CD4-positive, alpha-beta T cell treated with Interleukin-21 for 1 hour (primary cell): ENCODE measurements at regions not wholly inside any gene's neighbourhood (a gene's known extent, or its start where the extent isn't known, plus 50 kb on each side); places are given as distances from the start of the nearest gene placed in this dataset.
"Not testable (repeated sequence)": the region's sequence is repeated elsewhere in the genome, so short reads cannot be mapped to it uniquely, and the experiment has no call there.

Experiments
- DNase-seq: peaks from one replicate; pipeline ENCODE4 v3.0.0-alpha.2; 2020

- no peak for DNase-seq
These were observed 676.1 kb upstream of the TMEM132C start for GRCh38 chr12:127590868-127591267.

GRCh38 chr12:127592245-127592644, 674.7 kb upstream of the TMEM132C start:
- DNase-seq = no peak

GRCh38 chr12:127594351-127594970, 672.5 kb upstream of the TMEM132C start:
- DNase-seq = no peak

- no peak for DNase-seq
These were observed 671.5 kb upstream of the TMEM132C start for GRCh38 chr12:127595506-127595905.

DNA sequence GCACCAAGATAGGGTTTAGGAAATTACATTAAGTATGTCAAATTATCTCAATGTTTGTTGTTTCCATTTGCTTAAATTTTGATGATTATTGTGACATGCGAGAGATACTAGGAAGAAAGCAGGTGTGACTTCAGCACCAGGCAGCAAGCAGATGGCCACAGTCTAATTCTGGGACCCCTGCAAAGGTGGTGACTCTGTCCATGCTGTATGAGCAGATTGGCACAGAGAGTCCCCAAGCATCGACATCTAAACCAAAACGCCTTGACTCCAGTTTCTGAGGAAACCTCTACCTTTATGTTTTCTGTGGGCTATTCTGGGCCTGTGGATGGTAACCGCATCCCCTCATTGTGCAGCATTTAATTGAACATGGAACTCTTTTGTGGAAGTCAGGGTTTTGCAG, 670.1 kb upstream of the TMEM132C start:
- no peak for DNase-seq

GRCh38 chr12:127599436-127599835, 667.5 kb upstream of the TMEM132C start:
- DNase-seq = no peak

- no peak for DNase-seq
These were observed 666.8 kb upstream of the TMEM132C start for GRCh38 chr12:127600211-127600610.

DNA sequence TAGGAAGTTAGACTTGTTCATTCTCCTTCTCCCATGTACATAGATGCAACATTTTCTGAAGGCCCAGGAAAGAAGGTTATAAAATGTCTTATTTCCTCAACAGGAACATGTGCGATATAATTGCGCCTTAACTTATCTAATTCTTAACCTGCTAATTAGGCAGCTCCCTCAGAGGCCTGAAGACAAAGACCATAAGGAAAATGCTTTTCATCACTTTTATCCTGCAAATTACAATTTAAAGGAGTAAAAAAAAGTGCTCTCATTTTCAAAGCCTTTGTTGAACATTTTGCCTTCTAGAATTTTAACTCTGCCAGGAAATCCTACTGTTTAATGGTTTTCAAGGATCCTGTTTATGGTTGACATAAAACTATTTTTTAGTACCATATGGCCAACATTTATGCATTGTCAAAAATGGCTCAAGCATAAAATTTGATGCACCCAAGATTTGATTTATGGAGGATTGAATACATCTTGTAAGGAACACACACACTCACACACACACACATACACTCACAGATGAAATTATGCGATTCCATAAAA, 660.4 kb upstream of the TMEM132C start:
- DNase-seq = no peak

DNA sequence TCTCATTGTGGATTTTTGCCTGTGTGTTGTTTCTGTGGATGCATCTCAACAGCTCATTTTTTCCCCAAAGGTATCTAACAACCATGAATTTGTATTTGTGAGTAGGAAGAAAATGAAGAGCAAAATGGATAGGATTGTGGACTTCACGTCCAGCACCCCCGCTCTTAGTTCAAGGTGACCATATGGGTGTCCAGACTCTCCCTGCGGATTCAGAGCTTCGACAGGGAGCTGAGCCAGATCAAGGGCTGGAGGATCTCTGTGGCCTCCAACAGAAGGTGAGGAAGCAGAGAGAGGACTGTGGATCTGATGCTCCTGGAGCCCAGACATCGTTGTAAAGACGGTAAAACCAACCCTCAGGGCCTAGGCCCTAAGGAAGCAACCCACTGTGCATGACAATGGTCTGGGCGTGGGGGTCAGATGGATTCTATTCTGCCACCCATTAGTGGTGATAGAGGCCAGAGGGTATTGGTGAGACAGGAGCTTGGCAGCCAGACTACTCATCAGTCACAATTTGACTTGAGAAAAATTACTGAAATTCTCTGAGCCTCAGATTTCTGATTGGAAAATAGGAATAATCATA, 659.7 kb upstream of the TMEM132C start:
- DNase-seq = no peak

GRCh38 chr12:127608359-127608758, 658.6 kb upstream of the TMEM132C start:
- not testable (repeated sequence) for DNase-seq

DNA sequence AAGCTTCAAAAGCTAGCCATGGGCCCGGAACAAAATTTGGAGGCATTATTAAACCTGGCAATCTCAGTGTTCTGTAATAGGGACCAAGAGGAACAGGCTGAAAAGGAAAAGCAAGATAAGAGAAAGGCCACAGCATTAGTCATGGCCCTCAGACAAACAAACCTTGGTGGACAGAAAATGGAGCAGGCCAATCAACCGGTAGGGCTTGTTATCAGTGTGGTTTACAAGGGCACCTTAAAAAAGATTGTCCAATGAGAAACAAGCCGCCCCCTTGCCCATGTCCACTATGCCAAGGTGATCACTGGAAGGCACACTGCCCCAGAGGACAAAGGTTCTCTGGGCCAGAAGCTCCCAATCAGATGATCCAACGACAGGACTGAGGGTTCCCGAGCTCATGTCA, 653.9 kb upstream of the TMEM132C start:
- no peak for DNase-seq

- DNase-seq = no peak
These were observed 646.9 kb upstream of the TMEM132C start for GRCh38 chr12:127619869-127620734.

DNA sequence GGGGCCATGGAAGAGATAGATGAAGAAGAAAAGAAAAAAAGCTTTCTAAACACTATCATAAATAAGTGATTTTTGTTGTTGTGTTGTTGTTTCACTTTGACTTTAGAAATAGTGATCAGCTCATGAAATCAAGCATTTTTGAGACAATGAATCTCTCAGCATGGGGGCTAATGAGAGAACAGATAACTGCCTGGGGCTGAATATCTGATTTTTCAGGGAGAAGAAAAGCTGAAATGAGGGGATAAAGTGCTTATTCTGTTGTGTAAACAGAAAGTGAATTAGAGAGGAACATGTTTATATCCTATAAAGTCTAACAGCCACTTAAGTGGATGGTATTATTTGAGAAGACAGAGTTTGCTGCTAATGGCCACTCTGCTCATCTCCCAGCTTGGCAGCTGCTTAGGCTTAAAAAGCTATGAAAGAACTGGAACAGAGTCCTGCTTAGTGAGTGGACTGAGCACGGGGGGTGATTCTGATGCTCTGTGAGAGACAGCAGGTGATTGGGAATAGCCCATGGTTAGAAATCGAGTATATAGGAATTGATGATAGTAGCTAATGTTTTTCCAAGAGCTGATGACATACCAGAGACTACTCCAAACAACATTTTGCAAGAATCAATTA, 646.1 kb upstream of the TMEM132C start:
- no peak for DNase-seq

DNA sequence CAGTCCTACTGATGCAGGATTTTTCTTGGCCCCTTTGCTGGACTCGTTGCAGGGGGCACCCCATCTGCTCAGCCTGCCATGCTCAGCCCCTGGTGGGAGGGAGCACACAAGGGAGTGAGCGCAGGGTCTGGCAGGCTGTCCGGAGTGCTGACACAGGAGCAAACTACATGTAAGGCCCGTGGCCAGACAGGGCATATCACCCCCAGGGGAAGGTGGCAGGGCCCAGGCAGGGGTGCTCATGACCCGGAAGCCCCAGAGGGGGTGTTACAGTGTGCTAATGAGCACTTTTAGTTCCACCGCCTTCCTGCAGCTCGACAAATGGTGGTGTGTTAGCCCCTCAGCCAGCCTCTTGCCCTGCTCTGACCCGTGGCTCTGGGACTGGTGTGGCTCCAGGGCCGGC, 645.6 kb upstream of the TMEM132C start:
- DNase-seq = no peak

DNA sequence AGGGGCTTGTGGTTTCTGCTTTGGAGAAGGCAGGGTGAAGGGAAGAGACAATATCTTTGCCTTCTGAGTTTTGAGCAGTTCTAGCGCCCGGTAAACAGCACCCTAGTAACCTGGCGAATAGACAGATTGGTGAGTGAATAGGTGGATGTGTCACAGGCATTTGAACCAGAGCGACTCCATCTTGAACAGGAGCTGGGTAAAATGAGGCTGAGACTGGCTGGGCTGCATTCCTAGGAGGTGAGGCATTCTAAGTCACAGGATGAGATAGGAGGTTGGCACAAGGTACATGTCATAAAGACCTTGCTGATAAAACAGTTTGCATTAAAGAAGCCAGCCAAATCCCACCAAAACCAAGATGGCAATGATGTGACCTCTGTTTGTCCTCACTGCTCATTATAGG, 643.6 kb upstream of the TMEM132C start:
- DNase-seq = no peak

GRCh38 chr12:127625176-127625771, 641.7 kb upstream of the TMEM132C start:
- no peak for DNase-seq

GRCh38 chr12:127628645-127629044, 638.3 kb upstream of the TMEM132C start:
- DNase-seq = no peak

DNA sequence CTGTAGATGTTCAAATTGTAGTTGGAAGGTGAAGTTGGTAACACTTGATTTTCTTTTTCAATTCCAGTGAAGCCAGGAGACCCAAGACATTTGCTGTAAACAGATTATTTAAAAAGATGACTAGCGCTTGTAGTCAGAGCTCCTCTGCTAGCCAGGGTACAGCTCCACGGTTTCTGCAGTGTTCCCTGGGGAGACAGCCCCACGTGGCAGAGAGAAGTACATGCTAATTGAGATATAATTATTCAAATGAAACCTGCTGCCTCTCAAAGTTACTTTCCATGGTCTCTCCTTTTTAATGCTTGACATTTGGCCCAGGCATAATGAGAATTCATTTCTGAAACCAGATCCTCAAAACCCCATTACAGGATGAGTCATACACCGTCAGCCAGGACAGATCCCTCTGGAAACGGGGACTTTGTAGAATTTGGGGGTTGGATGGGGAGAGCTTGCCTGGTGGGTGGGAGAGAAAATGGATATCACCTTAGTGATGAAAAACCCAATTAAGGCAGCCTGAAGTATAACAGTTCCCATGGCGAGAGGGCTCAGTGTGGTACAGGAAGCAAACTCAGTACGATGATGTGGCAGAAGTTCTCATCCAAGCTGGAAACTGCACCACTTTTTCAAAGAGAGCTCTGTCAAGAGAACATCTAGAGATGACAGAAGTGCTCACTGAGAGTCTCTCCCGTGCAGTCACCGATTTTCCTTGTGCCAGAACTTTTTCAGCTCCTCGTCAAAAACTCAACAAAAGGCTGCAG, 637.7 kb upstream of the TMEM132C start:
- no peak for DNase-seq

- no peak for DNase-seq
These were observed 634.5 kb upstream of the TMEM132C start for GRCh38 chr12:127632461-127632860.

- no peak for DNase-seq
These were observed 631.1 kb upstream of the TMEM132C start for GRCh38 chr12:127635838-127636237.

DNA sequence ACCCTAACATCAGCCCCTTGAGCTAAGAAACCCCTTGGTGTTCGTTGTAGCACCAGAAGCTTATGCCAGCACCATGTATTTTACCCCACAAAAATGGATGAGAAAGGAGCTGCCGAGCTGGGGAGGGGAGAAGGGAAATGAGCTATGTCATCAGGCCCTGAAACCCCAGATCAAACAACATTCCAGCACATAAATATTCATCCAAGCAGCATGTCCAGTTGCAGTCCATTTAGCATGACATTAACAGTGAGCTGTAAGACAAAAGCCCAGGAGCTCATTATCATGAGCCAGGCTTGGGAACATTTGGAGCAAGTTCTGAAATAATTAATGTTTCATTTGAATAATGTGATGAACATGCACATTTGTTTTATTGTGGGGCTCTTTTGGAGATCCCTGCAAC, 630.1 kb upstream of the TMEM132C start:
- no peak for DNase-seq

DNA sequence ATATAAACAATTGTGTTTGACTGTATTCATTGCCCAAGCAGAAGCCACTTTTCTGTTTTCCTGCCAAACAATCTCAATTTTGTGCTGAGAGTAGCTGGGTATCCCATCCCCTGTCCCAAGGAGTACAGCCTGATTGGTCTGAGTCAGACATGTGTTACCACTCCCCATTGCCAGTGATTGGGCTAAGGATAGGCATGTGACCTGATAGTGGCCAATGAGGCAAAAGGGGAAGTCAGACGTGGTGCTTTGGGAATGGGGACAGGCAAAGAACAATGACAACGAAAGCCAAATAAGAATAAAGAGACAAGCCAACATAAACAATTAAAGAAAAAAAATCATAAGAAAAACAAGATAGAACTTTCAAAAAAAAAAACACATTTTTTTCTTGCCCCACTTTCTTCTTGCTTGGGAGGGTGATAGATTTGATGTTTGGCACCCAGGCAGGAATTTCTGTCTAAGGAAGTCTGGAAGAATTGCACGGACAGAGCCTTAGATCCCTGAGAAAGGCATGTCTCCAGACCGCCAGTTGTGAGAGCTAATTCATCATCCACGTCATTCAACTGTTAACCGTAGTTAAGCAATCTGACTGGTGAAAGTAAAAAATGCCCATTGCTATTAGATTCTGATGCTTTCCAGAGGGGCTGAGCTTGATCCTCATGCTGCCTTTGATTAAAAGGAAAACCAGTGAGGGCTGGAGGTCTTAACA, 626.6 kb upstream of the TMEM132C start:
- DNase-seq = no peak
